GM04503 (cell line): ENCODE measurements at regions not wholly inside any gene's neighbourhood (a gene's known extent, or its start where the extent isn't known, plus 50 kb on each side); places are given as distances from the start of the nearest gene placed in this dataset.

Experiments used
- DNase-seq: peaks from one replicate; pipeline ENCODE4 v3.0.0-alpha.2; 2012; ENCODE audit warnings: low read depth

DNA sequence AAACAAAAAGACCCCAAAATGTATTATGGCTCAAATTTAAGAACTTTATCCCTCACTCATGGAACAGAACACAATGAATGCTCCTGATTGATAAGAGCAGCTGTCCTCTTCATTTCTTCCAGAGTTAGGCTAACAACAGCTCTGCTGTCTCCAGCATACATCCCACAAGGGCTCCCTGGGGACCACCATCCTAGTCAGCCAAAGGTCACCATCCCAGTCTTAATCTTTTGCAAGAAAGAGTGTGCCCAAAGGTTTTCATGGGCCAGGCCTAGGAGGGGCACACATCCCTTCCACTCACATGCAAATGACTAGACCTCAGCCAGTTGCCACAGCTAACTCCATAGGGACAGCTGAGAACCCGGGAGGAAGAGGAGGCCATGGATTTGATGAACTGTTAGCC, 555.3 kb downstream of the BUD13 start:
- no peak for DNase-seq

DNA sequence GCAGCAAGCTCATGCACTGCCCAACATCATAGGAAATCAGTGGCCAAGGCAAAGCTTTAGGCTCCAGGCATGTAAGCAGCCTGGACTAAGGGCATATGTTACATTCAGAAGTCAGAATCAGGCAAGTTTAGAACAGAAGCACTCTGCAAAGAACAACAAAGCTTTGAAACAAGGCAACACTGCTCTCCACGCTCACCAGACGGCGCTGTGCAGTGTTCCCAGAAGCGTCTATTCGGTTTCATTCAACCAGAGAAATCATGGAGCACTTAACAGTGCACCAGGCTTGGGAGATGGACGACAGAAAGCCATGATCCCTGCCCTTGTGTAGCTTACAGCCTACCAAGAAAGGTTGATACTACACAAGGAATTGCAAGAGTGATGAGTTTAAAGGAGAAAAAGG, 555.8 kb downstream of the BUD13 start:
- no peak for DNase-seq

DNA sequence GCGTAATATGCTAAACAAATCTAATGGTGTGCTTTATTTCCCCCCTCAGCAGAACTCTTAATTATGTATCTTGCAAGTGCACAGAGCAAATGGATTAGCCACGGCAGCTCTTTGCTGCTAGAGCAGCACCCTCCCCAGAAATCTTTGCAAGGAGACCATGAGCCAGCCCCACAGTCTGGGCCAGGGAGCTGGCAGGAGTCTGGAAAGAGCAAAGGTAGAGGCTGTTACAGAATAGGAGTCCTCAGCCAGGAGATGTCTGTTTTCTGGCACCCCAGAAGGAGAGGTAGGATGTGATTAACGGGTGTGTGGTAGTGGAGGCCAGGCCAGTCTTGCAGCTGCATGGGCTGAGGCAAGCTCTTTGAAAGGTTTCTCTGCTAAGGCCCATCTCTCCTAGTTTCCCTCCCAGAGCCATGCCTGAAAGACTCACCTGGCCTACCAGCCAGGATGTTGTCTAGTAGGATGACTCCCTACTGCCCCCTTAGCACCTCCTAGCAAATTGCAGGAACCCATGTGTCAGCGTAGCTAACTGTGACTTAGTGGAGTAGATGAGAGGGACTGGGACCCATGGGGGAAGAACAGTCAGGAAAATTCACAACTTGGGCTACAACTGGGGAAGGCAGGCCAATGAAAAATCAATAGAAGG, 557.2 kb downstream of the BUD13 start:
- DNase-seq: no peak

DNA sequence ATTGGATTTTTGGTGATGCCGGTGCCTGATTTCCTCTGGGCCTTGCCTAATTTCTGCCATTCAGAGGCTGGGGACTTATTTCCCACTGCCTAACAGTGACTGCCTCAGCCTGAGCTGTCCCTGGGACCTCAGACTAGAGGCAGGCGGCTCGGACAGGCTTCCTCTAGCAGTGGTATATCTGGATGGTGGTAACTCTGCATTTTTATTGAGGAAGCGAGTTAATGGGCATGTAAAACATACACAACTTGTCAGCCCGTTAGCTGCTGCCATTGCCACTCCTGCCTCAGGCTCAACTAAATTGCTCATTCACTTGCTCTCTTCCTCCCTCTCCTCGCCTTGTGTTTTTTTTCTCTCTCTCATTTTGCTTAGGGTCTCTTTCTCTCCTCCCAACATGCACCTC, 561.6 kb downstream of the BUD13 start:
- DNase-seq: no peak

DNA sequence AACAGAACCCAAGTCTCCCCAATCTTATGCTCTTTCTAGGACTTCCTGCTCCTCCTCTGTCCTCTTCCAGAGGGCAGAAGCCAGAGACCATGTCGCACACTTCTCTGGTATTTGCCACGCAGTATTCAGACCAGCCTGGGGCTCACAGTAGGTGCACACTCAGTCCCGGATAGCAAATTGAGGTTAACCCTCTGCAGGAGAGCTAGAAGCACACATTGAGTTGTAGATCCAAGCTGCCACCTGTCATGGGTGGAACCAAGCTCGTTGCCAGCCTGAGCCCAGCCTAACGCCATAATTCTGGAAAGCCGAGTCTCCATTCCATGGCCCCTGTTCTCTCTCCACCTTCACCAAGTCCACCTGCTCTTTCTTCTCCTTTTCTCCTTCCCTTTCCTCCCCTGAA, 562.1 kb downstream of the BUD13 start:
- no peak for DNase-seq

DNA sequence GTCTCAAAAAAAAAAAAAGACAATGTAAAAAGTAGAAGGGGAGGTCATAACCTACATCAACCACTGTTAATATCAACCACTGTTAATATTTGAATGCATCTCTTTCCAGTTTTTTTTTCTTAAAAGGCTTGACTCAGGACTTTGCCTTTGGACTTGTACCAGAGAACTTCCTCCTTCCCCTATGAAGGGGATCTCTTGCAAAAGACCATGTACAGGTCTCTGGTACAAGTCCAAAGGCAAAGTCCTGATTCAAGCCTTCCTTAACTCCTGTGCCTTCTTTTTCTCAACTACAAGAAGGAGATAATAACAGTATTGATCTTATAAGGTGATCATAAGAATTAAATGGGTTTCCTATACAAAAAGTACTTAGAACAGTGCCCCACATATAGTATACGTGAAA, 563.5 kb downstream of the BUD13 start:
- no peak for DNase-seq

DNA sequence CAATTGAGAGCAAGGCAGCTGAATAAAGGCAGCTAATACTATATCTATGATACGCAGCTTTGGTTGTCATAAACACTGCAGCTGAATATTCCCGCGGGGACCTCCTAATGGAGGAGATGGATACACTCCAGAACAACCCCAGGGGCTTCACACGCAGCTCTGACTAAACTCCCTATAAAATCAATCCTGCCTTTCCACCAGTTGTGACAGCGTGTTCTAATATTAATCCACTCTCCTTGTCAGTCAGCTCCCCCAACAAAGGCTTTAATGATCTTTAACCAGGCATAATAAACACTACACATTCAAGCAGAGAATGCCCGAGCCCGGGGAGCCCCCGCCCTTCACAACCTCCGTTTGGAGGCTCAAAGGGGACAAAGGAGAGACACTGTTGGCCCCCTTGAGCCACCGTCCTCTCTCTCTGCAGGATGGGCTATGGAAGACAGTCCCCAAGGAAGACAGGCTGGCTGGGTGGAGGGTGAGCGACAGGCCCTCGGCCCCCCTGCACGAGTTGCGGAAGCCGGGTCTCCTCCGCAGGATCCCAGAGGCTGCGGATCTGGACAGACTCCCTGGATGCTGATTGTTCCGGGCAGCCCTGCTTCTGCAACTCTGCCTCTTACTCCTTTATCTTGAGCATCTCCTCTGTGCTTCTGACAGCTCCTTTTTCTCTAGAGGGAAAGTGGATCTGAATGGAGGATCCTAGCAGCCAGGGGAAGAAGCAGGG, 565.2 kb downstream of the BUD13 start:
- no peak for DNase-seq

DNA sequence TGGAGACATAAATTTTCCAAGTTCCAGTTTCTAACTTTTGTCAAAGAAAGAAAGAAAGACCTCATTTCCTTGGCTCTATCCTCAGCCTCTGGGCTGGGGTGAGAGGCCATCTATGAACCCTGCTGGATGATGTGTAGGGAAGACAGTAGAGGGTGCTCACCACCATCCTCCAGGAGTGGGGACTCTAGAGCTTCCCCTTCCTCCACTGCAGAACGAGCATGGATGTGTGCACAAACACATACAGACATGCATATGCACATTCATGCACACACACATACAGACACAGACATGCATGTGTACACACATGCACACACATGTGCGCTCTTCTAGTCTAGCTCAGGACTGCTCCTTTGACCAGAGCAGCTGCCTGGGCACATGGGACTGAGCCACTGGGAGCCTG, 565.8 kb downstream of the BUD13 start:
- DNase-seq: no peak

DNA sequence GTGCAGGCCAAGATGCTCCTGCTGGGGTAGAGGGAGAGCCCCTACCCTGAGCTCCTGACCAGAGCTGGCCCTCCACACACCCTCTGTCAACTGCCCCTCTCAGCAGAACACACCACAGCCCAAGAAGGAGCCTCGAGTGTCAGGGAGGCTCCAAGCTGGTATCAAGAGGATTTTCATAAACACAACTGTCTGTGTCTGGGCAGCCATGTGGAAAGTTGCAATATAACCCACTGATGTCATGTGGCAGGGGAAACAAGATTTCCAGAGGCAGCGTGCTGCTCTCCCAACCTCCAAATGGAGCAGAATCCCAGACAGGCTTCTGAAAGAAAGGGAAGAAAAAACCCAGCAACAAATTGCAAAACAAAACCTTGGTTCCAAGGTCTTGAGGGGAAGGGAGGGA, 569.9 kb downstream of the BUD13 start:
- DNase-seq: no peak

DNA sequence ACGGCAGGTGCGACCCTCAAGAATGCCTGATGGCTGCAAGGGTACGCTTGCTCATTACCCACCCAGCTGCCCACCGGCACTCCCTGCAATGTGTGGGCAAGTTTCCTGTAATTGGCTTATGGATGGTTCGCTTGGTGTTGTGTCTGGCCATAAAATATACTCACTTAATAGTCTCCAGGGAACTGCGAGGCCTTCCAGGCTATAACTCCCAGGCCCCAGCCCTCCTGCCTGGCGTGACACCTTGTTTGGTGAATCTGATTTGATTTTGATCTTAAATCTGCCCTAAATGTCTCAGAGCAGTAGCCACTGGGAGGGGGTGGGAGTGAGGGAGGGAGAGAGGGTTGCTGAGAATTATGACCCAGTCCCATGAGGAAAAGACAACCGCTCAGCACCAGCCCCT, 572.2 kb downstream of the BUD13 start:
- no peak for DNase-seq

DNA sequence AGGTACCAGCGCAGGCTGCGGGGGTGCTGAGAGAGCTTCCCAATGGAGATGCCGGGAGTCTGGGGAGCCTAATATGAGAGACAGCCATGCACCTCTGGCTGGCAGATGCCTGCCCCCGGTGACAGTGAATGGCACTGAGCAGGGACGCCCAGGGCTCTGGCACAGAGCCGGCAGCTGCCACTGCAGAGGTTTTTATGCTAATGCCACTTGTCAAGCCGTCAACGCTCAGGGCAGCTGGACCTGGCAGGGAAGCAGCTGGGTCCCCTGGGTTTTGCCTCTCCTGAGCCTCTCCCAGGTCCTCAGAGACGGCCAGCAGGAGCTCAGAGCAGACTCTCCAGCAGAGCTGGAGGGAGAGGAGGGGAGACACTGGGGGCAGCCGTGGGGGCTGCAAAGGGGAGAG, 573.6 kb downstream of the BUD13 start:
- DNase-seq: no peak

DNA sequence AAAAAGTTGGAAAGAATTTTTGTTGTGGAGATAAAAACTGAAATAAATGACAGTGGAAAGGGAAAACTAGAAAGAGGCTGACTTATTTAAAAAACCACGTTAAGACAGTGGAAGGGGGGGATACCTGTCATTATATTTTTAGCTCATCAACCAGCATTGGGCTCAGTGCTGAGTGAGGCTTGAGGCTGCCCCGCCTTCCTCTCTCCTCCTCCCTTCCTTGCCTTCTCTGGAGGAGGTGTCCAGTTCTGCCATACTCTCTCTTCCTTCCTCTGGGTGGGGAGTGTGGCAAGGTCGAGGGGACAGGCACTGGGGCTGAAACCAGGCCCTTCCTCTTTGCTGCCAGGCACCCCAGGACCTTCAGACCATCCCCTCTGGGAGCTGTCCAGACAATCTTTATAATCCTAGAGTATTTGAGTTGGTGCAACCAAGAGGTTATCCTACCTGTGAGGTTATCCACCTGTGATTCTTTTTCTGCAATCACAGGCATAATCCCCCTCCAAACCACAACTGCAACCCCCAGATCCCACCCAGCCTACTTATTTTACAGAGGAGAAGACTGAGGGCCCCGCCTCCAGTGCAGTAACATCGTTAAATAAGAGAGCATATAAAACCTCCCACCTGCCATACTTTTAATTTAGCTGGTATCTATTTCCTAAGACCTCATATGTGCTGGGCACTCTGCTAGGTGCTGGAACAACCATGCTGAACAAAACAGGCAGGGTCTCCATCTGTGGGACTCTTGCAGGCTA, 578.5 kb downstream of the BUD13 start:
- no peak for DNase-seq

DNA sequence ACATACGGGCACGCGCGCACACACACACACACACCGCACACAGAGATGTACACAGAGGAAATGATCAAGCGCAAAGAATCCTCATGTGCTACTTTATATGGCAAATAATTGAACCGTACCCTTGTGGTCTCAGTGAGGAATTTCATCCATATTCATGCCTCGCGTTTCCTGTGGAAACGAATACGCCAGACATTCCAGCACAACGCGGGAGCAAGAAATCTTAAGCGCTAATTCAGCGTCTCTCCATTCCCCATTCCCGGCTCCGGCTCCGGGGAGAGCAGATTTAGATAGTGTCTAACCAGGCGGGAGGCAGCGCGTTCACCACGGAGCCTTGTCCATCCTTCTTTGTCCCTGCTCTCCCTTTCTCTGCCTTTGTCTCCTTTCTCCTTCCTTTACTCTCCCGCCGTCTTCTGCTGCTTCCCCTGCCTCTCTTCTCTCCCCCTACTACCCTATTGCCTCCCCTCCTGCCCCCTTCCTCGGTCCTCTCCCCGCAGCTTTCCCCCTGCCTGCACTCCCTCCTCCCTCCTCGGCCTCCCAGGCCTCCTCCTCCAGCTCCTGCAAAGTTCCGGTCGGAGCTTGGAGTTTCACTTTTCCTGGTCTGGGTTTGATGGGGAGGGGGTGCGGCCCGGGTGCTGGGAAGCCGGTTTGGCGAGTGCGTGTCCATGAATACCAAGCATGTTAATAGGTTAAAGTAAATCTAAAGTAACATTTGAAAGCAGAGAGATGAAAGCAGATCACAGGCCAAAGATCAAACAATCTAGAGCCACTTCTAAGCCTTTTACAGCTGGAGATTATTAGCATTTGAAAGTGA, 579.3 kb downstream of the BUD13 start:
- DNase-seq: no peak

DNA sequence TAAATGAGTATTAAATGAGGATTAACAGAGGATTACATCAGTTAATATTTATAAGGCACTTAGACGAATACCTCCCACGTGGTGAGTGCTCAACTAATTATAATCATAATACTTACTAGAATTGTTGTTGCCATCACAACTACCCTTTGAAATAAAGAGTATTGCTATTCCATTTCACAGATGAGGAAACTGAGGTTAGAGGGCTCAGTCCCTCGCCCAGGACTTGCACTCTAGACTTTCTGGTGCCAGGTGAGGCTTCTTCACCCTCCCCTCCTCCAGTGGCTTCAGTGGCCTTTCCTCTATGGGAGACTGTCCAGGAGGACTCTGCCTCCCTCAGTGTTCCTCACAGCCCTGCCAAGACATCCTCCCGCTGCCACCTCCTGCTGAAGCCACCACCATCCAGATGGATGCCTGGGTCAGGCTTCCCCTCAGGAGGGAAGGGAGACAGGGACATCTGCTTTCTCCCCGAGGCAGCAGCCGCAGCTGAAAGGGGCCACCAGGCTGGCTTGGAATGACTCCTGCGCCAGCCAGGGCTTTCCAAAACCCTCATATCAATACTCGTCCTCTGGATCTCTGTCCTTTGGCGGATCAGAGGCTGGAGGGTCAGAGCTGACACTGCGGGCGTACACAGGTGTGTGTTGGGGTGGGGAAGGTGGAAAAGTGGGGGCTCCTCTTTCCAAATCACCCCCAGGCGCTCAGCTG, 580.1 kb downstream of the BUD13 start:
- DNase-seq: no peak

DNA sequence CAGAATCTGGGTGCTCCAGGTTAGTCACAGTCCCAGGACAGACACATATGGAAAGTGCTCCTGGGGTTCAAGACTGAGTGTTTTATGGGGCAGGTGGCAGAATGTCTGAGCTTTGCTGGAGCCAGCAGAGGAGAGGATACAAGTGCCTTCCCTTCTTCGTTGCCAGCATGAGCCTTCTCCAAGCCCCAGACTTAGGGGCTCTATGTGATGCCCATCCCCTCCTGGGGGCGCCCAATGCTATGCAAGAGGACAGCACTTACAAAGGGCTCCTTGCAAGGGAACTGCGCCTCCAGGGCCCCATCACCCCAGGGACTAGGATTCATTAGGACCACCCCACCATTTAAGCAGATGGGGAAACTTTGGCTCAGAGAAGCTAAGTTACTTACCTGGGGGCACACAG, 581.9 kb downstream of the BUD13 start:
- DNase-seq: no peak

DNA sequence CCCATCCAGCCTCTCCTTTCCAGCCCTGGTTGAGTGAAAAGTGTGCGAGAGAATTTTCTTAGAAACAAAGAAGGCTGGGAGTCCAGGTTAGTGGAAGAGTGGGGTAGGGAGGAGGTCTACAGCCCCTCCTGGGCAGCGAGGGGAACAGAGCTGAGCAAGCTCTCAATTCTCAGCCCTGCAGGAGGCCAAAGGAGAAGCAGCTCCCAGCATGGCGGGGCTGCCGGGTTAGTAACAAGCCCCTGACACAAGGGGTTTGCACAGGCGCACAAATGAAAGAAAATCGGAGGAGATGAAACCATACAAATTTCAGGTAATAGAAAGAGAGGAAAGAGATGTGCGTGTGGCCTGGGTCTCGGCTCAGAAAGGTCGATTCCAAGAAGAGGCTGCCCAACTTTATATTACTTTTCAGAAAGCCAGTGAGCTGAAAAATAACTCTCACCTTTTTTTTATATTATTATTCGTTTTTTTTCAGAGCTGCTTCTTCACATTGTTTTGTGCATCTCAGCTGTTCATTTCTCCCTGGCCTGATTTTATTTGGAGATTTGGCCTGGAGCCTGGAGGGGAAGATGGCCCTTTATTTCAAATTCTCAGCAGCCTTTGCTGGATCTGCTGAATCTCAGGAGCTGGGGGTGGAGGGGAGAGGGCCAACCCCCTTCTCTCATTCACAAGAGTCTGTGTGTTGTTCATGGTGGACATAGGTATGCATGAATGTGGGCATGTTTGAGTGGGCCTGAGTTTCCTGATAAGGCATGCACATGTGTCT, 583.2 kb downstream of the BUD13 start:
- no peak for DNase-seq

DNA sequence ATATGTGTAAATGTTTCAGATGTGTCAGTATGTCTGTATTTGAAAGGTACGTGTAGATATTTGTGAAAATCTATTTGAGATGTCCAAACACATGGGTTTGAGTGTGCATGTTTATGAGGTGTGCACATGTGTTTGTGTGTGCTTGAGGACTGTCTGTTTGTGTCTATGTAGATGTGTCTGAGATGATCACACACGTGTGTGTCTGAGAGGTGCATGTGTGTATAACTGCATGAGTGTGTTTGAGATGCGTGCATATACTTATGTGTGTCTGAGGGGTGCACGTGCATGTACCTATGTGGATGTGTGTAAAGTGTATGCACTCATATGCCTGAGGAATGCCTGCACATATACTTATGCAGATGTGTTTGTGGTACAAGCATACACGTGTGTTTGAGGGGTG, 584.4 kb downstream of the BUD13 start:
- DNase-seq: no peak

DNA sequence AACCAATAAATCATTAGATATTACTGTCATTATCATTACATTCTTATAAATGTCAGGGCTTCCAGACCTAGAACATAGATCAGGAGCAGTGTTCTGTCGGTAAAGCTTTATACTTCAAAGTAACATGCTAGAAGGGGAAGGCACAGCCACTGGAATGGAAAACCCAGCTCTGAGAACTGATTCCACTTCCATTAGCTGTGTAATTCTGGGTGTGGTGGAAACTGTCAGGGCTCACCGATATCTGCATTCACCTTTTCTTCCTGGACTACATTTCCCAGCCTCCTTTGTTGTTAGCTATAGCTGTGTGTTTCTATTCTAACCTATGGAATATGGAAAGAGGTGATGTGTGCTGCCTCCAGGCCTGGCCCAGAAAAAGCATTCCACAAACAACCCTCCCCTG, 585.8 kb downstream of the BUD13 start:
- DNase-seq: no peak

DNA sequence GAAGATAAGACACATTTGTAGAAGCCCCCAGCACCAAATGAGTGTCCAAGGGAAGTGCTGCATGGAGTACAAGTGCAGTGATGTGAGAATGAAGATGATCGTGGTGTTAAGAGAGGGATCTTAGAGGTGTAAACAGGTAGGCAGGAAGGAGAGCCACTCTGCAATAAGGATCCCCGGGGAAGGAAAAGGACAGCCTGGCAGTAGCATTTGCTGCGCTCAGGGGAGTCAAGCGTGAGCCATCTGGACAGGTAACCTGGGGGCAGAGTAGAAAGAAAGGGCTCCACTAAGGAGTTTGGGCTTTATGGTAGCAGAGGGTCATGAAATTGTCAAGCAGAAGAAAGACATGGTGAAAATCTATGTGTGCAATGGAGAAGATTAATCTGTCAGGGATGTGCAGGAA, 587.2 kb downstream of the BUD13 start:
- DNase-seq: no peak

DNA sequence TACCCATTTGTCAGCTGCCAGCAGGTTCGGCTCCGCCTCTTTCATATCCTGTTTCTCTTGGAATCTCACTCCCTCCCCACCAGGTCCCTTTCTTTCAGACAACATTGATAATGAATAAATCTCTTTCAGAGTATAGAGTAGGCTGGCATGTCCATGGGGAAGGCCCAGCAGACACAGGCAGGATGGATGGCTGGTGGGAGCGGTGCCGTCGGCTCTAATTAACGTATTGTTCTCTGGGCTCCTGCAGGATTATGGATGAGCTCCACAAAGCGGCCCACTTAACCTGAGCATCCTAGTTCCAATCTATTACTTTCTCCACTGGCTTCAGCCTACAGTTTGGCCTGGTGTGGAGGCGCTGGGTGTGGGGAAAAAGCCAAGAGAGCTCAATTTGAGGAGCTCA, 588.0 kb downstream of the BUD13 start:
- DNase-seq: no peak

DNA sequence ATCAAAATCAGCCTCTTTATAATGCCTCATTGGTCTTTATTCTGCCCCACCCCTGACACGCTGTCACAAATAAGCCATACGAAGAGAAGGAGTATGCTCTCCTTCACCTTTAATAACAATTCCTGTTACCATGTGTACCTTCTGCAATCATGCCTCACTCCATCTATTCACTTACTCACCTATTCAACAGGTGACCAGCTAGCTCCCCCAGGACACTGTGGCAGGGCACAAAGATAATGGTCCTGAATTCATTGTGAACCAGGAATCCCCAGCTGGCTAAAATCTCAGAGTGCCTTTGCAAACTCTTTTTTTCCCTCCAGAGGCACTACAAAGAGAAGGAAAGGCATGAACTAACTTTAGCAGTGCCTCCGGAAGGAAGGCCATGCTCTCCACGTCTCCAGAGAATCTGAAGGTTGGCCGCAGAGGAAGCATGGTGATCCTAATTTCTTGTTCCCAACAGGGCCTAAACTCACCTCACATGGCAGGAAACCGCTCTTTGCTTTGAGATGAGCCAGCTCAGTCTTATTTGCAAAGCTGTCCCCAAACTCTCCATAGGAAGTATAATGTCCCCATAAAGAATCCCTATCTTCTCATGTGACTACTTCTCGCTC, 590.3 kb downstream of the BUD13 start:
- no peak for DNase-seq
